ENCODE measurements at regions not wholly inside any gene's neighbourhood (a gene's known extent, or its start where the extent isn't known, plus 50 kb on each side); places are given as distances from the start of the nearest gene placed in this dataset.

GRCh38 chr1:55623311-55623710 is 408.1 kb upstream of the USP24 start:
- TF ChIP-seq CTCF (IDR thresholded peaks at IDR 0.05; ENCODE audit: low read depth, low read length) = no peak
- no peak for TF ChIP-seq EZH2phosphoT487 (IDR thresholded peaks at IDR 0.05; ENCODE audit: low read depth)

All from OCI-LY3 (cell line).